ENCODE measurements at regions not wholly inside any gene's neighbourhood (a gene's known extent, or its start where the extent isn't known, plus 50 kb on each side); places are given as distances from the start of the nearest gene placed in this dataset.

DNA sequence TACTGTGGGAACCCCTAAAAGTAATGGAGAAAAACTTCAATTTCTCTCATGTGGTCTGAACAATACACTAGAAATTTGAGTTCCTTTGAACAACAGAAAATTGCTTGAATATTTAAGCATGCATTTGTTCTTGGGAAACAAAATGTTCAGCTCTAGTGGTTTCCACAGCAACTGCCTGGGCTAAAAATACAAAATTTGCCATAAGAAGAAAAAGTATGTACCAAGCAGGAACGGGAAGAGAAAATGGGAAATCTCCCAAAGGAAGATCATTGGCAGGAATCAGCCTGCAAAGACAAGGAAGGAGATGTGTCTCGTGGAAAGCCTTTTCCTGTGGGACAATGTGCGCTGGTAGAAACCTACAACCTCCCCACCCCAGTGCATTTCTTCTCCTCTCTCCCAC lies 119.0 kb upstream of the DPT start:
- intact Hi-C loops (cut with DNase I): no loop called here
- ATAC-seq (no peak), DNase-seq (no peak)
- WGBS, 3 donors: 56 to 65% (median 63%) methylated on average over 3 of the region's 3 CpGs
- TF ChIP-seq, protein P1, sequence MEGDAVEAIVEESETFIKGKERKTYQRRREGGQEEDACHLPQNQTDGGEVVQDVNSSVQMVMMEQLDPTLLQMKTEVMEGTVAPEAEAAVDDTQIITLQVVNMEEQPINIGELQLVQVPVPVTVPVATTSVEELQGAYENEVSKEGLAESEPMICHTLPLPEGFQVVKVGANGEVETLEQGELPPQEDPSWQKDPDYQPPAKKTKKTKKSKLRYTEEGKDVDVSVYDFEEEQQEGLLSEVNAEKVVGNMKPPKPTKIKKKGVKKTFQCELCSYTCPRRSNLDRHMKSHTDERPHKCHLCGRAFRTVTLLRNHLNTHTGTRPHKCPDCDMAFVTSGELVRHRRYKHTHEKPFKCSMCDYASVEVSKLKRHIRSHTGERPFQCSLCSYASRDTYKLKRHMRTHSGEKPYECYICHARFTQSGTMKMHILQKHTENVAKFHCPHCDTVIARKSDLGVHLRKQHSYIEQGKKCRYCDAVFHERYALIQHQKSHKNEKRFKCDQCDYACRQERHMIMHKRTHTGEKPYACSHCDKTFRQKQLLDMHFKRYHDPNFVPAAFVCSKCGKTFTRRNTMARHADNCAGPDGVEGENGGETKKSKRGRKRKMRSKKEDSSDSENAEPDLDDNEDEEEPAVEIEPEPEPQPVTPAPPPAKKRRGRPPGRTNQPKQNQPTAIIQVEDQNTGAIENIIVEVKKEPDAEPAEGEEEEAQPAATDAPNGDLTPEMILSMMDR (IDR thresholded peaks at IDR 0.05): no peak
- H3K27ac ChIP-seq: no peak overlapping the region
- H3K4me1 ChIP-seq: no peaks in the 10 kb centered on the region
- H3K9me3 ChIP-seq: no peaks in the 10 kb centered on the region
- H3K27me3 ChIP-seq (ENCODE audit: insufficient read depth in 3 of 3, low read length in 2 of 3): no peaks in the 10 kb centered on the region
- H3K36me3 ChIP-seq (ENCODE audit: insufficient read depth in 1 of 2, low read depth in 1 of 2): no peaks in the 10 kb centered on the region
- no peak overlapping the region for H3K4me3 ChIP-seq

- DNase-seq: no peak
- TF ChIP-seq, protein P1 (IDR thresholded peaks at IDR 0.05): no peak
- H3K4me3 ChIP-seq: no peak overlapping the region
- H3K9me3 ChIP-seq: no peaks in the 10 kb centered on the region
- ATAC-seq: no peak
- H3K4me1 ChIP-seq: peaks cover 4% of the 10 kb centered on the region
- H3K36me3 ChIP-seq (ENCODE audit: insufficient read depth in 1 of 2, low read depth in 1 of 2): no peaks in the 10 kb centered on the region
- intact Hi-C loops (cut with DNase I): no loop called here
- no peak overlapping the region for H3K27ac ChIP-seq
- H3K27me3 ChIP-seq (ENCODE audit: insufficient read depth in 3 of 3, low read length in 2 of 3): no peaks in the 10 kb centered on the region
Observed at GRCh38 chr1:168861421-168862004, 132.5 kb upstream of the DPT start.

- H3K9me3 ChIP-seq: no peaks in the 10 kb centered on the region
- ATAC-seq (peak in 1 of 4 donors; percentile 38), DNase-seq (no peak)
- H3K27ac ChIP-seq: no peak overlapping the region
- intact Hi-C loops (cut with DNase I): no loop called here
- H3K27me3 ChIP-seq (ENCODE audit: insufficient read depth in 3 of 3, low read length in 2 of 3): no peaks in the 10 kb centered on the region
- no peak overlapping the region for H3K4me3 ChIP-seq
- 35 to 39% (median 39%) methylated on average over 5 of the region's 5 CpGs for WGBS, 3 donors
- TF ChIP-seq, protein P1 (IDR thresholded peaks at IDR 0.05): no peak
- H3K36me3 ChIP-seq (ENCODE audit: insufficient read depth in 1 of 2, low read depth in 1 of 2): no peaks in the 10 kb centered on the region
- H3K4me1 ChIP-seq: peaks cover 4% of the 10 kb centered on the region
Observed at GRCh38 chr1:168863772-168864171, 134.8 kb upstream of the DPT start.

- no peak for ATAC-seq
- intact Hi-C loops (cut with DNase I): no loop called here
- Histone ChIP-seq H3K27ac (no peak overlapping the region), H3K4me3 (no peak overlapping the region), H3K27me3 (ENCODE audit: insufficient read depth in 3 of 3, low read length in 2 of 3) (no peaks in the 10 kb centered on the region), H3K9me3 (no peaks in the 10 kb centered on the region), H3K36me3 (ENCODE audit: insufficient read depth in 1 of 2, low read depth in 1 of 2) (no peaks in the 10 kb centered on the region), H3K4me1 (peaks cover 4% of the 10 kb centered on the region)
- DNase-seq: no peak
- TF ChIP-seq, protein P1 (IDR thresholded peaks at IDR 0.05): no peak
Observed at GRCh38 chr1:168864266-168864665, 135.3 kb upstream of the DPT start.
